C1 segment of cervical spinal cord (tissue), 14 donors: ENCODE measurements at regions not wholly inside any gene's neighbourhood (a gene's known extent, or its start where the extent isn't known, plus 50 kb on each side); places are given as distances from the start of the nearest gene placed in this dataset.
"Not testable (repeated sequence)": the region's sequence is repeated elsewhere in the genome, so short reads cannot be mapped to it uniquely, and the experiment has no call there.

ENCODE experiments used
- DNase-seq, 14 donors: peaks; one replicate each; lab custom pipeline; 2025; lab: John Stamatoyannopoulos, UW

GRCh38 chr12:75944097-75944904, 87.3 kb downstream of the PHLDA1 start:
- DNase-seq: no peak

- DNase-seq: no peak
These were observed 87.9 kb downstream of the PHLDA1 start for GRCh38 chr12:75943730-75944096.

GRCh38 chr12:75941661-75942060, 89.9 kb downstream of the PHLDA1 start:
- not testable (repeated sequence) for DNase-seq

GRCh38 chr12:75939016-75939642, 92.4 kb downstream of the PHLDA1 start:
- DNase-seq: no peak

GRCh38 chr12:75938189-75938588, 93.4 kb downstream of the PHLDA1 start:
- no peak for DNase-seq

- DNase-seq: no peak
These were observed 94.1 kb downstream of the PHLDA1 start for GRCh38 chr12:75937486-75937885.

GRCh38 chr12:75936515-75937440, 94.8 kb downstream of the PHLDA1 start:
- no peak for DNase-seq

GRCh38 chr12:75935539-75936242, 95.9 kb downstream of the PHLDA1 start:
- DNase-seq: no peak

GRCh38 chr12:75933101-75933500, 98.5 kb downstream of the PHLDA1 start:
- DNase-seq: no peak

GRCh38 chr12:75932241-75932640, 99.3 kb downstream of the PHLDA1 start:
- DNase-seq: no peak

GRCh38 chr12:75923964-75924666, 107.5 kb downstream of the PHLDA1 start:
- DNase-seq: no peak

GRCh38 chr12:75922944-75923642, 108.5 kb downstream of the PHLDA1 start:
- no peak for DNase-seq

GRCh38 chr12:75921622-75922289, 109.8 kb downstream of the PHLDA1 start:
- DNase-seq: no peak

GRCh38 chr12:75917715-75918114, 113.9 kb downstream of the PHLDA1 start:
- DNase-seq: no peak

- DNase-seq: no peak
These were observed 114.5 kb downstream of the PHLDA1 start for GRCh38 chr12:75917083-75917482.

- no peak for DNase-seq
These were observed 117.8 kb downstream of the PHLDA1 start for GRCh38 chr12:75913502-75914351.

- no peak for DNase-seq
These were observed 121.6 kb downstream of the PHLDA1 start for GRCh38 chr12:75909714-75910656.
